ENCODE measurements at regions not wholly inside any gene's neighbourhood (a gene's known extent, or its start where the extent isn't known, plus 50 kb on each side); places are given as distances from the start of the nearest gene placed in this dataset.
"Not testable (repeated sequence)": the region's sequence is repeated elsewhere in the genome, so short reads cannot be mapped to it uniquely, and the experiment has no call there.

- no peaks in the 10 kb centered on the region for H3K27me3 Mint-ChIP-seq
- no peak overlapping the region for H3K27ac Mint-ChIP-seq
- H3K9me3 Mint-ChIP-seq = no peaks in the 10 kb centered on the region
- DNase-seq (ENCODE audit: low spot score) (no peak), ATAC-seq (peak in 1 of 2 donors; percentile 40)
- H3K36me3 Mint-ChIP-seq = no peaks in the 10 kb centered on the region
- no peaks in the 10 kb centered on the region for H3K4me1 Mint-ChIP-seq (ENCODE audit: low read depth in 2 of 2)
- H3K4me3 Mint-ChIP-seq = no peak overlapping the region
Observed at GRCh38 chr13:65829241-65830008, 1400.7 kb downstream of the PCDH9 start.

GRCh38 chr13:65826657-65827056 lies 1403.5 kb downstream of the PCDH9 start:
- Mint-ChIP-seq H3K4me1 (ENCODE audit: low read depth in 2 of 2) (no peaks in the 10 kb centered on the region), H3K27ac (no peak overlapping the region), H3K9me3 (peaks cover 5% of the 10 kb centered on the region), H3K4me3 (no peak overlapping the region), H3K36me3 (no peaks in the 10 kb centered on the region), H3K27me3 (no peaks in the 10 kb centered on the region)
- no peak for ATAC-seq
- no peak for DNase-seq (ENCODE audit: low spot score)

- Mint-ChIP-seq H3K36me3 (no peaks in the 10 kb centered on the region), H3K4me1 (ENCODE audit: low read depth in 2 of 2) (no peaks in the 10 kb centered on the region), H3K27ac (no peak overlapping the region), H3K27me3 (no peaks in the 10 kb centered on the region), H3K4me3 (no peak overlapping the region), H3K9me3 (peaks cover 5% of the 10 kb centered on the region)
- DNase-seq (ENCODE audit: low spot score) (no peak), ATAC-seq (no peak)
Observed at GRCh38 chr13:65825039-65825438, 1405.1 kb downstream of the PCDH9 start.

- H3K4me3 Mint-ChIP-seq = no peak overlapping the region
Observed at GRCh38 chr13:65808061-65808460, 1422.1 kb downstream of the PCDH9 start.

GRCh38 chr13:65803530-65804392 lies 1426.4 kb downstream of the PCDH9 start:
- ATAC-seq (no peak), DNase-seq (ENCODE audit: low spot score) (no peak)
- no peaks in the 10 kb centered on the region for H3K36me3 Mint-ChIP-seq
- H3K9me3 Mint-ChIP-seq = peaks cover 8% of the 10 kb centered on the region
- H3K27ac Mint-ChIP-seq = no peak overlapping the region
- no peaks in the 10 kb centered on the region for H3K27me3 Mint-ChIP-seq
- no peaks in the 10 kb centered on the region for H3K4me1 Mint-ChIP-seq (ENCODE audit: low read depth in 2 of 2)
- H3K4me3 Mint-ChIP-seq = no peak overlapping the region

More at GRCh38 chr13:65808061-65808460, 1422.1 kb downstream of the PCDH9 start:
- no peaks in the 10 kb centered on the region for H3K27me3 Mint-ChIP-seq
- ATAC-seq = no peak
- H3K9me3 Mint-ChIP-seq = peaks cover 16% of the 10 kb centered on the region
- H3K36me3 Mint-ChIP-seq = no peaks in the 10 kb centered on the region
- no peaks in the 10 kb centered on the region for H3K4me1 Mint-ChIP-seq (ENCODE audit: low read depth in 2 of 2)
- no peak for DNase-seq (ENCODE audit: low spot score)
- no peak overlapping the region for H3K27ac Mint-ChIP-seq

GRCh38 chr13:65789815-65790214 lies 1440.3 kb downstream of the PCDH9 start:
- Mint-ChIP-seq H3K4me1 (ENCODE audit: low read depth in 2 of 2) (no peaks in the 10 kb centered on the region), H3K27me3 (no peaks in the 10 kb centered on the region), H3K36me3 (no peaks in the 10 kb centered on the region), H3K27ac (no peak overlapping the region), H3K4me3 (no peak overlapping the region), H3K9me3 (peaks cover 12% of the 10 kb centered on the region)
- ATAC-seq (no peak), DNase-seq (ENCODE audit: low spot score) (no peak)

GRCh38 chr13:65787082-65787481 lies 1443.1 kb downstream of the PCDH9 start:
- no peak for ATAC-seq
- no peaks in the 10 kb centered on the region for H3K4me1 Mint-ChIP-seq (ENCODE audit: low read depth in 2 of 2)
- H3K4me3 Mint-ChIP-seq = no peak overlapping the region
- DNase-seq (ENCODE audit: low spot score) = no peak
- no peak overlapping the region for H3K27ac Mint-ChIP-seq
- H3K27me3 Mint-ChIP-seq = no peaks in the 10 kb centered on the region
- H3K9me3 Mint-ChIP-seq = peaks cover 9% of the 10 kb centered on the region
- H3K36me3 Mint-ChIP-seq = no peaks in the 10 kb centered on the region

GRCh38 chr13:65784088-65784816 lies 1445.9 kb downstream of the PCDH9 start:
- H3K4me1 Mint-ChIP-seq (ENCODE audit: low read depth in 2 of 2) = no peaks in the 10 kb centered on the region
- peaks cover 14% of the 10 kb centered on the region for H3K9me3 Mint-ChIP-seq
- H3K27me3 Mint-ChIP-seq = no peaks in the 10 kb centered on the region
- H3K4me3 Mint-ChIP-seq = no peak overlapping the region
- no peaks in the 10 kb centered on the region for H3K36me3 Mint-ChIP-seq
- H3K27ac Mint-ChIP-seq = no peak overlapping the region
- DNase-seq (ENCODE audit: low spot score) = no peak
- peak in 1 of 2 donors; percentile 31 for ATAC-seq

- ATAC-seq (peak in 1 of 2 donors; percentile 27), DNase-seq (ENCODE audit: low spot score) (no peak)
- Mint-ChIP-seq H3K27me3 (no peaks in the 10 kb centered on the region), H3K36me3 (no peaks in the 10 kb centered on the region), H3K4me3 (no peak overlapping the region), H3K4me1 (ENCODE audit: low read depth in 2 of 2) (no peaks in the 10 kb centered on the region), H3K9me3 (peaks cover 12% of the 10 kb centered on the region), H3K27ac (no peak overlapping the region)
Observed at GRCh38 chr13:65783383-65783782, 1446.8 kb downstream of the PCDH9 start.

- not testable (repeated sequence) for DNase-seq (ENCODE audit: low spot score); H3K4me1 Mint-ChIP-seq (ENCODE audit: low read depth in 2 of 2); H3K27ac Mint-ChIP-seq; H3K36me3 Mint-ChIP-seq; H3K27me3 Mint-ChIP-seq; H3K4me3 Mint-ChIP-seq; H3K9me3 Mint-ChIP-seq; ATAC-seq
Observed at GRCh38 chr13:65771704-65772313, 1458.3 kb downstream of the PCDH9 start.

GRCh38 chr13:65768545-65768944 lies 1461.6 kb downstream of the PCDH9 start:
- H3K36me3 Mint-ChIP-seq = no peaks in the 10 kb centered on the region
- no peak overlapping the region for H3K27ac Mint-ChIP-seq
- no peaks in the 10 kb centered on the region for H3K27me3 Mint-ChIP-seq

GRCh38 chr13:65763811-65764210 lies 1466.3 kb downstream of the PCDH9 start:
- Mint-ChIP-seq H3K36me3 (peaks cover 6% of the 10 kb centered on the region), H3K27ac (no peak overlapping the region), H3K4me3 (no peak overlapping the region), H3K27me3 (no peaks in the 10 kb centered on the region), H3K9me3 (peaks cover 11% of the 10 kb centered on the region), H3K4me1 (ENCODE audit: low read depth in 2 of 2) (no peaks in the 10 kb centered on the region)
- no peak for ATAC-seq
- DNase-seq (ENCODE audit: low spot score) = no peak

More at GRCh38 chr13:65768545-65768944, 1461.6 kb downstream of the PCDH9 start:
- no peak for ATAC-seq
- DNase-seq (ENCODE audit: low spot score) = no peak
- no peak overlapping the region for H3K4me3 Mint-ChIP-seq
- peaks cover 6% of the 10 kb centered on the region for H3K9me3 Mint-ChIP-seq
- no peaks in the 10 kb centered on the region for H3K4me1 Mint-ChIP-seq (ENCODE audit: low read depth in 2 of 2)

GRCh38 chr13:65762012-65762411 lies 1468.1 kb downstream of the PCDH9 start:
- H3K4me1 Mint-ChIP-seq (ENCODE audit: low read depth in 2 of 2) = no peaks in the 10 kb centered on the region
- H3K27me3 Mint-ChIP-seq = no peaks in the 10 kb centered on the region
- ATAC-seq = no peak
- peaks cover 22% of the 10 kb centered on the region for H3K9me3 Mint-ChIP-seq
- H3K4me3 Mint-ChIP-seq = no peak overlapping the region
- DNase-seq (ENCODE audit: low spot score) = no peak
- no peak overlapping the region for H3K27ac Mint-ChIP-seq
- H3K36me3 Mint-ChIP-seq = peaks cover 10% of the 10 kb centered on the region

Data from natural killer cell treated with Interleukin-12 subunit alpha and Interleukin-12 subunit beta and Interleukin-15 and Interleukin-18, amount 100 ng/mL, for 72 hours (primary cell).